DOHH2 (cell line): ENCODE measurements at regions not wholly inside any gene's neighbourhood (a gene's known extent, or its start where the extent isn't known, plus 50 kb on each side); places are given as distances from the start of the nearest gene placed in this dataset.

ENCODE experiments used
- EZH2phosphoT487 ChIP-seq: fragments of 200-600 bp; sonication (generic); IDR thresholded peaks from 2 replicates; pipeline ENCODE4 v1.6.1; 2017; ENCODE audit warnings: borderline replicate concordance, mild to moderate bottlenecking, antibody characterized with exemption, low read length, moderate library complexity, mixed read lengths
- TF ChIP-seq, protein P1 (sequence below): fragments of 200-600 bp; sonication (generic); IDR thresholded peaks from one replicate; pipeline ENCODE4 v1.5.1; 2014; ENCODE audit warnings: antibody characterized with exemption, mild to moderate bottlenecking, low read depth, low read length; ENCODE audit not compliant: poor library complexity, severe bottlenecking

DNA sequence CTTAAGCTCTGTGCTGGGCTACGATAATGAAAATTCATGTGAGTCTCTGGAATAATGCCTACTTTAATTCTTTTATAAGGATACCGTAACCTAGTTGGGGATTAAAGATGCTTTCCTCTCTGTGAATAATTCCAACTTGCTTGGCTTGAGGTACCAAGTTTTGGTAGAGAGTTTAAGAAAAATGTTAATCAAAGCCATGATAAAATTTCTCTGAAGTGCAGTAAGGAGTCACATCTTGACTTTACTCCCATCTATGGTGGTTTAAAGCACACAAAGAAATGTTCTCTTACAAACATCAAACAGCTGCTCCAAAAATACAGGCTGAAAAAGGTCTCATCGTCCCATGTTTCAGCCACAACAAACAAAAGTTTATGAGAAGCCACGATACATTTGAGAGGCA, 284.8 kb upstream of the TBX3 start:
- TF ChIP-seq, protein P1, sequence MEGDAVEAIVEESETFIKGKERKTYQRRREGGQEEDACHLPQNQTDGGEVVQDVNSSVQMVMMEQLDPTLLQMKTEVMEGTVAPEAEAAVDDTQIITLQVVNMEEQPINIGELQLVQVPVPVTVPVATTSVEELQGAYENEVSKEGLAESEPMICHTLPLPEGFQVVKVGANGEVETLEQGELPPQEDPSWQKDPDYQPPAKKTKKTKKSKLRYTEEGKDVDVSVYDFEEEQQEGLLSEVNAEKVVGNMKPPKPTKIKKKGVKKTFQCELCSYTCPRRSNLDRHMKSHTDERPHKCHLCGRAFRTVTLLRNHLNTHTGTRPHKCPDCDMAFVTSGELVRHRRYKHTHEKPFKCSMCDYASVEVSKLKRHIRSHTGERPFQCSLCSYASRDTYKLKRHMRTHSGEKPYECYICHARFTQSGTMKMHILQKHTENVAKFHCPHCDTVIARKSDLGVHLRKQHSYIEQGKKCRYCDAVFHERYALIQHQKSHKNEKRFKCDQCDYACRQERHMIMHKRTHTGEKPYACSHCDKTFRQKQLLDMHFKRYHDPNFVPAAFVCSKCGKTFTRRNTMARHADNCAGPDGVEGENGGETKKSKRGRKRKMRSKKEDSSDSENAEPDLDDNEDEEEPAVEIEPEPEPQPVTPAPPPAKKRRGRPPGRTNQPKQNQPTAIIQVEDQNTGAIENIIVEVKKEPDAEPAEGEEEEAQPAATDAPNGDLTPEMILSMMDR: no peak
- TF ChIP-seq EZH2phosphoT487: no peak
